ENCODE measurements at regions not wholly inside any gene's neighbourhood (a gene's known extent, or its start where the extent isn't known, plus 50 kb on each side); places are given as distances from the start of the nearest gene placed in this dataset.

GRCh38 chr4:187160486-187160885 lies 436.8 kb upstream of the FAT1 start:
- no peaks in the 10 kb centered on the region for H3K9me3 ChIP-seq (ENCODE audit: control insufficient read depth, low read depth, low read length)
- no peak overlapping the region for H3K9ac ChIP-seq (ENCODE audit: control insufficient read depth, extremely low read depth, insufficient read depth, low read length)
- H3K27me3 ChIP-seq (ENCODE audit: control insufficient read depth, extremely low read depth, insufficient read depth, low read length), result no peaks in the 10 kb centered on the region
- no peak overlapping the region for H2AFZ ChIP-seq (ENCODE audit: control insufficient read depth, low read length)
- no peaks in the 10 kb centered on the region for H4K20me1 ChIP-seq (ENCODE audit: control insufficient read depth, extremely low read depth, insufficient read depth, low read length)
- TF ChIP-seq, protein P1, sequence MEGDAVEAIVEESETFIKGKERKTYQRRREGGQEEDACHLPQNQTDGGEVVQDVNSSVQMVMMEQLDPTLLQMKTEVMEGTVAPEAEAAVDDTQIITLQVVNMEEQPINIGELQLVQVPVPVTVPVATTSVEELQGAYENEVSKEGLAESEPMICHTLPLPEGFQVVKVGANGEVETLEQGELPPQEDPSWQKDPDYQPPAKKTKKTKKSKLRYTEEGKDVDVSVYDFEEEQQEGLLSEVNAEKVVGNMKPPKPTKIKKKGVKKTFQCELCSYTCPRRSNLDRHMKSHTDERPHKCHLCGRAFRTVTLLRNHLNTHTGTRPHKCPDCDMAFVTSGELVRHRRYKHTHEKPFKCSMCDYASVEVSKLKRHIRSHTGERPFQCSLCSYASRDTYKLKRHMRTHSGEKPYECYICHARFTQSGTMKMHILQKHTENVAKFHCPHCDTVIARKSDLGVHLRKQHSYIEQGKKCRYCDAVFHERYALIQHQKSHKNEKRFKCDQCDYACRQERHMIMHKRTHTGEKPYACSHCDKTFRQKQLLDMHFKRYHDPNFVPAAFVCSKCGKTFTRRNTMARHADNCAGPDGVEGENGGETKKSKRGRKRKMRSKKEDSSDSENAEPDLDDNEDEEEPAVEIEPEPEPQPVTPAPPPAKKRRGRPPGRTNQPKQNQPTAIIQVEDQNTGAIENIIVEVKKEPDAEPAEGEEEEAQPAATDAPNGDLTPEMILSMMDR (optimal IDR thresholded peaks at IDR 0.05 in 1 of 3, IDR thresholded peaks at IDR 0.05 in 1 of 3, conservative IDR thresholded peaks at IDR 0.05 in 1 of 3; ENCODE audit: extremely low read depth in 1 of 3, insufficient read depth in 2 of 3, low read length in 3 of 3), result no peak
- no peak for TF ChIP-seq EZH2 (IDR thresholded peaks at IDR 0.05; ENCODE audit: low read length)
- no peaks in the 10 kb centered on the region for H3K36me3 ChIP-seq (ENCODE audit: control insufficient read depth in 2 of 2, extremely low read depth in 1 of 2, insufficient read depth in 2 of 2, low read length in 2 of 2)
- FAIRE-seq (no peak), DNase-seq (ENCODE audit: low read depth, low spot score) (no peak)
- dilution Hi-C loops (cut with MboI; ENCODE audit: extremely low pct_ligation_motif_present, low sequenced_read_pairs), result no loop called here
- no peaks in the 10 kb centered on the region for H3K4me1 ChIP-seq (ENCODE audit: control insufficient read depth, extremely low read depth, insufficient read depth, low read length)
- no peak overlapping the region for H3K4me3 ChIP-seq (ENCODE audit: control insufficient read depth in 2 of 3, extremely low read depth in 1 of 3, insufficient read depth in 2 of 3, low read depth in 1 of 3, low read length in 3 of 3)
- no peaks in the 10 kb centered on the region for H3K9me1 ChIP-seq (ENCODE audit: control insufficient read depth, extremely low read depth, insufficient read depth, low read length)
- H3K79me2 ChIP-seq (ENCODE audit: control insufficient read depth, insufficient read depth, low read length), result no peaks in the 10 kb centered on the region
- no peak overlapping the region for H3K27ac ChIP-seq (ENCODE audit: control insufficient read depth, insufficient read depth, low read length)
- H3K4me2 ChIP-seq (ENCODE audit: control insufficient read depth, extremely low read depth, insufficient read depth, low read depth, low read length), result no peak overlapping the region

DNA sequence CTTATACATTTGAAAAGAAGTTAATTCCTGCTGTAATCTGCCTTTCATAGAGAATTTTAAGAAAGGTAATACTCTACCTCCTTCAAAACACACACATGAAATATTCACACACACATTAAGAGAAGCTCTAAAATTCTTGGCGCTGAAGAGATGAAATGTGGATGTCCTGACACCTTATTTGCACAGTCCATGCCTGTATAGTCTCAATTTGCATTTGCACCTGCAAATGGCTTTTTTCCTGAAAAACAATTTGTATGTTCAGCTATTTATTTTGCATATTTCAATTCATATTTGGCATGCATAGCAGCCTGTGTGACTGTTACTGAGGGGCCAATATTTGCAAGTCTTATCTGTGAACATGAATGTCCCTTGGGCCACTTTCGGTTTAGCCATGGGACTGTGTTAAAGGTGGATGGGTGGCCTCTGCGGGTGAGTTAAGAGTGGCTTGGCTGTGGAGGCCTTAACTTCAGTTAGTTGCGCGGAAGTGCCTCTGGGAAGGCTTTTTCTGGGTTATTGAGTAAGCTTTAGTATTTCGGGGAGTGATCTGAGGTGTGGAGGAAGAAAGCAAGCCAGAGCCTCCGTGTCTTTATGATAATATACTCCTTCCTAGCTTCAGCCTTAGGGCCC lies 443.3 kb upstream of the FAT1 start:
- H3K36me3 ChIP-seq (ENCODE audit: control insufficient read depth in 2 of 2, extremely low read depth in 1 of 2, insufficient read depth in 2 of 2, low read length in 2 of 2), result no peaks in the 10 kb centered on the region
- no peaks in the 10 kb centered on the region for H3K27me3 ChIP-seq (ENCODE audit: control insufficient read depth, extremely low read depth, insufficient read depth, low read length)
- no peak for TF ChIP-seq EZH2 (IDR thresholded peaks at IDR 0.05; ENCODE audit: low read length)
- TF ChIP-seq, protein P1 (optimal IDR thresholded peaks at IDR 0.05 in 1 of 3, IDR thresholded peaks at IDR 0.05 in 1 of 3, conservative IDR thresholded peaks at IDR 0.05 in 1 of 3; ENCODE audit: extremely low read depth in 1 of 3, insufficient read depth in 2 of 3, low read length in 3 of 3), result no peak
- no peak overlapping the region for H3K4me2 ChIP-seq (ENCODE audit: control insufficient read depth, extremely low read depth, insufficient read depth, low read depth, low read length)
- FAIRE-seq (no peak), DNase-seq (ENCODE audit: low read depth, low spot score) (no peak)
- no peak overlapping the region for H3K9ac ChIP-seq (ENCODE audit: control insufficient read depth, extremely low read depth, insufficient read depth, low read length)
- no peaks in the 10 kb centered on the region for H4K20me1 ChIP-seq (ENCODE audit: control insufficient read depth, extremely low read depth, insufficient read depth, low read length)
- H3K4me3 ChIP-seq (ENCODE audit: control insufficient read depth in 2 of 3, extremely low read depth in 1 of 3, insufficient read depth in 2 of 3, low read depth in 1 of 3, low read length in 3 of 3), result no peak overlapping the region
- H3K9me1 ChIP-seq (ENCODE audit: control insufficient read depth, extremely low read depth, insufficient read depth, low read length), result no peaks in the 10 kb centered on the region
- H3K4me1 ChIP-seq (ENCODE audit: control insufficient read depth, extremely low read depth, insufficient read depth, low read length), result peaks cover 7% of the 10 kb centered on the region
- no peak overlapping the region for H3K27ac ChIP-seq (ENCODE audit: control insufficient read depth, insufficient read depth, low read length)
- dilution Hi-C loops (cut with MboI; ENCODE audit: extremely low pct_ligation_motif_present, low sequenced_read_pairs), result no loop called here
- no peaks in the 10 kb centered on the region for H3K9me3 ChIP-seq (ENCODE audit: control insufficient read depth, low read depth, low read length)
- H3K79me2 ChIP-seq (ENCODE audit: control insufficient read depth, insufficient read depth, low read length), result no peaks in the 10 kb centered on the region
- H2AFZ ChIP-seq (ENCODE audit: control insufficient read depth, low read length), result peak overlapping the region; percentile 4
